HG03103 (cell line): ENCODE measurements at regions not wholly inside any gene's neighbourhood (a gene's known extent, or its start where the extent isn't known, plus 50 kb on each side); places are given as distances from the start of the nearest gene placed in this dataset.

Experiments used
- ATAC-seq: cut with Tn5 transposase; IDR thresholded peaks from one replicate; pipeline ENCODE4 v1.9.1; 2021; ENCODE audit warnings: low read depth; ENCODE audit not compliant: unreplicated experiment

GRCh38 chr9:86765746-86766430, 181.4 kb downstream of the GAS1 start:
- no peak for ATAC-seq

DNA sequence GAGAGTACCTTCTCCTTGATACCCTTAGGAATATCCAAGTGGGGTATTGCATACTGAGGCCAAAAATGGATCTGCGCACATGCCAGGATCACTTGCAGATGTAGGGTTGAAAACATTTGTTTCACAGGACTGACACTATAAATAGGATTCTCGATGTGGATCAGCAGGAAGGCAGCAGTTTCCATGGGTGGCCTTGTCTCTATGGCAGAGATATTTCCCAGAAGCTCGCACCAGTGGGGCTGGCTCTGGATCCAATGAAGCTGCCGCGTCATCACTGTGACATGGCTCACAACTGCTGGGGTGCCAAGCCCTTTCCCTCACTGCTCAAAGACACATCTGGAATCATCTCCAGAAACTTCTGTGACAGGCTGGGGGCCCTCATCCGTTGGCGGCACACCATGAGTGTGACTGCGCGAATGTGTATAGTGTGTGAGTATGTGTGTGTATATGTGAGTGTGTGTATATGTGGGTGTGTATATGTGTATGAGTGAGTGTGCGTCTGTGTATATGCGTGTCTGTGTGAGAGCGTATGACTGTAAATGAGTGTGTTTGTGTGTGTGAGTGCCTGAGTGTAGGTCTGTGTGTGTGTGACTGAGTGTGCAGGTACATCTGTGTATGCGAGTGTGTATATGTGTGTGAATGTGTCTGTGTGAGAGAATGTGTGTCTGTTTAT, 182.5 kb downstream of the GAS1 start:
- ATAC-seq = no peak

DNA sequence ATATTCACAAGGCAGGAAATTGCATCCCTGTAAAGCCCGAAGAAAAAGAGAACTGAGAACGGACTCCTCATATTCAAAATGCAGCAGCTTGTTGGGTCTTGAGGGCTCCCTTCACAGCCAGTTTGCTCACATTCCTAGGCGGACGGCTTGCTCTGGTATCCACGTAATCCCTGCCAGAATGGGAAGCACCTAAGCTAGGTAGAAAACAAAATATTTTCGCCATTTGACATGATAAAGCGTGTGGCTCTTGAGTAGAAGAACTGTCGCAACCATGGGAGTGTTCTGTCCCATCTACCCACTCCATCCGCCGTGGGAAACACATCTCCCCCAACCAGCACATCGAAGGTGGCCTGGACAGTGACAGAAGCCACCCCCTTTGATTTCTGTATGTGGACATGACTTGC, 183.1 kb downstream of the GAS1 start:
- ATAC-seq = no peak

DNA sequence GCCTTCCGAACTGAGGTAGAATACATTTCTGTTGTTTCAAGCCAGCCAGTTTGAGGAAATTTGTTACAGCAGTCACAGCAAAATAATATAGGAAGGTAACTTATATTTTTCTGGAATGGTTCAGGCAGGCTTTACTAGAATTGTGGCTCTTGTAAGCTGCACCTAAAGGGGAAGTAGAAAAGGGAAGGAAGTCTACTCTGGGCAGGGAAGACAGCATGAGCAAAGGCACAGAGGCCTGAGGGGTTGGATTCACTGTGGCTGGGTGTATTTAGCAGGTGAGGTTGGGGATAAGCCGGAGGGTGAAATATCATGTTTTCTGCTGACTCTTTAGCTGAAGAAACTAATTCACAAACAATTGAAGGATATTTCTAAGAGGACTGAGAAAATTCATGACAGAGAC, 183.5 kb downstream of the GAS1 start:
- ATAC-seq = no peak

DNA sequence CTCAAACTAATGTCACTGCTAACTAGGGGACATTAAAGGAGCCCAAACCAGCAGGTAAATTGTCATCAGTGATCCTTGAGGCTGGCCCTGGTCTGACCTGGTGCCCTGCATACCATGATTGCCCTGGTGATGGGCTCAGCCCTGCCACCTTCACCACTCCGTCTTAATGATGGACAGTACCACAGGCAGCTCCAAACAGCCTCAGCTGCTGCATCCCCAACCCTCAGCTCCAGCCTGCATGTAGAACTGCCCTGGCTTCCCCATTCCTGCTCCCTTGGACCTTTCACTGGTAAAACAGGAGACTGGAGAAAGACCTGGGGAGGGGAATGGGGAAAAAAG, 190.0 kb downstream of the GAS1 start:
- ATAC-seq = no peak

- no peak for ATAC-seq
Measured at GRCh38 chr9:86756576-86757381, 190.5 kb downstream of the GAS1 start.

DNA sequence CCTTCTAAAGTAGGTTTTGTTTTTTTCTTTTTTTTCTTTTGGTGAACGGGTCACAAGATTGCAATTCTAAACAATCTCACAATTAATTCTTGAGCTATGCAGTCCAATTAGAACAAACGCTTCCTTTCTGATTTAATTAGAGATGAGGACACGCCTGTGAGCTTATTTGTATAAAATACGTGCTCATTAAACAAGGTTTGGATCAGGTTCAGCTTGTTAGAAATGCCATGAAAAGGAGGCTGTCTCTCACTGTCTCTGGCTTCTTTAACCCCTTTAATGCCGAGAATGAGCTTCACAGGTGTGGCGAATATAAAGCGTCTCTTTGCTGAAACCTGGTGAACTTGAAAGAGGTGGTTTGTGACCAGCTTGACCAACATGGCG, 191.8 kb downstream of the GAS1 start:
- ATAC-seq = no peak

GRCh38 chr9:86754581-86755560, 192.4 kb downstream of the GAS1 start:
- no peak for ATAC-seq

DNA sequence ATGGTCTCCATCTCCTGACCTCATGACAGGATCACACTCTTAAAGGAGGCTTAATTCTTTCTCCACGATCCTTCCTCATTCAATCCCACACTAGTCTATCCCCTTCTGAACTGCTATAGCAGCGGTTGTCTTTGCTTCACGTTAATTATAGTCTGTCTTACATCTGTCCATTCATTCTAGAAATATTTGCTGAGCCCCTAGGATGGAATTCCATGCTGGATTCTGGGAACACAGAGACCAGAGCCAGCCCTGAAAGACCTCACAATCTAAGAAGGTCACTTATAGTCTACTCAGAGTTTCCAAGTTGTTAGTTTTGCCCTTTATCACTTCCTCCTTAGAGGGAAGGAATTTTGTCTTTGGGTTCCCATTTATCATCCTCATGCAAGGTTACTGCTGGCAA, 193.5 kb downstream of the GAS1 start:
- ATAC-seq = no peak

- ATAC-seq = no peak
Measured at GRCh38 chr9:86752733-86753132, 194.6 kb downstream of the GAS1 start.

- ATAC-seq = no peak
Measured at GRCh38 chr9:86751956-86752355, 195.3 kb downstream of the GAS1 start.

- ATAC-seq = no peak
Measured at GRCh38 chr9:86751207-86751606, 196.1 kb downstream of the GAS1 start.

DNA sequence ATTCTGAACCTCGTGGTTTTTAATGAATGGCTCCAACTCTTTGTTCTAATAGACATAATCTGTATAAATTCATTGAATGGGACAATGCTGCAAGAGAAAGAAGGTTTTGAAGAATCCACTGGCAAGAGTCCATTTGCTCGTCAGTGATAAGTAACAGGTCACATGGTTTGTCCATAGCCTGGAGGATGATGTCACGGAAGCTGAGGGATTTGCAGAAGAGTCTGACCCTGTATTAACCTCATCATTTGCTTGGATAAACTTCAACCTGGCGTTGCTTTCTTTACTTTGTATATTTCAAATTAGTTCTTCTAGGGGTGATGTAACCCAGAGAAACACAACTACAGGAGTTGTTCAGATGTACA, 197.4 kb downstream of the GAS1 start:
- ATAC-seq = no peak

GRCh38 chr9:86749161-86749893, 198.0 kb downstream of the GAS1 start:
- ATAC-seq = no peak

- no peak for ATAC-seq
Measured at GRCh38 chr9:86747711-86748110, 199.6 kb downstream of the GAS1 start.

GRCh38 chr9:86741311-86742208, 205.7 kb downstream of the GAS1 start:
- no peak for ATAC-seq

DNA sequence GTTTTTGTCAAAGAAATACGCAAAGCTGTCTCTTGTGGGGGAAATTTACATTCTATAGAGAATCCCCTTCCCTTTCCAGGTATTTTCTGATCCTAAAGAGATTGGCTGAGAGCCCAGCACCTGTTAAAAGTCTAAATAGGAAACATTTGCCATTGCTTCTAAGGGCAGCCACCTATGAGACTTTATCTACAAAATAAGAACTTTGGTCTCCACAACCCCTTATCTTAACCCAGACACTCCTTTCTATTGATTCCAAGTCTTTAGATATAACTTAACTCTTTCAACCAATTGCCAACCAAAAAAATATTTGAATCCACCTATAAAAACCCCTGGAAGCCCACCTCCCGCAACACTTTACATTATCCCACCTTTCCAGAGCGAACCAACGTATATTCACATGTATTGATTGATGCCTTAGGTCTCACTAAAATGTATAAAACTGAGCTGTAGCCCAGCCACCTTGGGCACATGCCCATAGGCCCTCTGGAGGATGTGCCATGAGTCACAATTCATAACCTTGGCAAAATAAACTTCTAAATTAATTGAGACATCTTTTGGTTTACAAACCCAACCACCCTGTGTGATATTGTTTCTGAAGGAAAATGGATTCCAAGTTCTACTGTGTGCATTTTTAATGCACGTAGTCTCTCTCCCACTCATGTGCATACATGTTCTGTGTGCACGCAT, 211.4 kb downstream of the GAS1 start:
- no peak for ATAC-seq

DNA sequence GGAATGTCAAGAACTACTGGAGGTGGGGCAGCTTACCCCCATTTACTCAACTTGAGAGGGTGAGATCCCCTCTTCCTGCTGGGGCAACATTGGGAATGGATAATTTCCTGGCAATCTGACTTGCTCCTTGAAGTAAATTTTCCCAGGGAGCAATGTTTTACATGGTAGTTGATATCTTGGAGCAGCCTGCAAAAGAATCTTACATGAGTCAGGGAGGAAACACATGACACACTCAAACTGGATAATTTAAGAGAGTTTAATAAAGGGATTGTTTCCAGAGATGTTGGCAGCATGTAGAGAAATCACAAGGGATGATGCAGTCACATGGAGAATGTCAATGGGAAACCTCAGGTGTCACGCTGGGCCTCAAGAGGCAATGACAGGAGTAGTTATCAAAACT, 212.5 kb downstream of the GAS1 start:
- ATAC-seq = no peak
